SK-N-SH (cell line): ENCODE measurements at regions not wholly inside any gene's neighbourhood (a gene's known extent, or its start where the extent isn't known, plus 50 kb on each side); places are given as distances from the start of the nearest gene placed in this dataset.

Experiments used
- CTCF ChIA-PET: fragments of 300-600, 350-600 bp; formaldehyde crosslinking; extraction: SDS; loops from one replicate; lab custom pipeline; 2021; lab: Yijun Ruan, JAX
- POLR2A ChIA-PET: fragments of 350-600 bp; sonication (Branson Sonifier 250); formaldehyde crosslinking; extraction: SDS; loops from one replicate; lab custom pipeline; 2020; ENCODE audit warnings: antibody characterized with exemption, inconsistent platforms; lab: Yijun Ruan, JAX
- DNase-seq: peaks from one replicate; pipeline ENCODE4 v3.0.0; 2012
- H2AFZ ChIP-seq: fragments of 200-600 bp; sonication (generic); 2 replicates; pipeline ENCODE4 v1.8.1; 2016; ENCODE audit warnings: antibody characterized with exemption, mild to moderate bottlenecking, low read depth
- H3F3A ChIP-seq: fragments of 200-600 bp; sonication (generic); replicated peaks from 2 replicates; pipeline ENCODE3; 2016; ENCODE audit warnings: antibody characterized with exemption, mild to moderate bottlenecking; ENCODE audit not compliant: insufficient read depth
- H3K27ac ChIP-seq, 2 experiments: fragments of 200-500 bp in 1 of 2; fragments of 200-600 bp in 1 of 2; sonication (Bioruptor generic) in 1 of 2; sonication (generic), shearing (Covaris generic) in 1 of 2; 2 replicates each; pipeline versions ENCODE4 v1.5.1 to v1.6.1; 2014 to 2016; ENCODE audit warnings: low read depth in 2 of 2, inconsistent platforms in 1 of 2, low read length in 1 of 2, mild to moderate bottlenecking in 1 of 2, mixed read lengths in 1 of 2
- H3K27me3 ChIP-seq: fragments of 200-600 bp; sonication (generic), shearing (Covaris generic); 2 replicates; pipeline ENCODE4 v1.6.1; 2016; ENCODE audit warnings: mixed run types; ENCODE audit not compliant: insufficient read depth
- H3K36me3 ChIP-seq, 2 experiments: fragments of 200-500 bp in 1 of 2; fragments of 200-600 bp in 1 of 2; sonication (Bioruptor generic) in 1 of 2; sonication (generic) in 1 of 2; replicated peaks in 1 of 2; 2 replicates each; pipeline versions ENCODE3 to v1.5.1; 2014 to 2016; ENCODE audit warnings: low read length in 1 of 2, mild to moderate bottlenecking in 1 of 2; ENCODE audit not compliant: insufficient read depth in 2 of 2, control insufficient read depth in 1 of 2
- H3K4me1 ChIP-seq, 2 experiments: fragments of 200-500 bp in 1 of 2; fragments of 200-600 bp in 1 of 2; sonication (Bioruptor generic) in 1 of 2; sonication (generic), shearing (Covaris generic) in 1 of 2; 2 replicates each; pipeline versions ENCODE4 v1.5.1 to v1.6.1; 2014 to 2016; ENCODE audit warnings: low read depth in 1 of 2, low read length in 1 of 2, mixed run types in 1 of 2; ENCODE audit not compliant: insufficient read depth in 2 of 2, control insufficient read depth in 1 of 2
- H3K4me2 ChIP-seq: fragments of 200-600 bp; sonication (generic), shearing (Covaris generic); 2 replicates; pipeline ENCODE4 v1.6.1; 2017; ENCODE audit warnings: mixed run types
- H3K4me3 ChIP-seq, 2 experiments: fragments of 200-500 bp in 1 of 2; fragments of 200-600 bp in 1 of 2; sonication (Bioruptor generic) in 1 of 2; sonication (generic), shearing (Covaris generic) in 1 of 2; 2 replicates each; pipeline versions ENCODE4 v1.5.1 to v1.8.1; 2014 to 2016; ENCODE audit warnings: low read depth in 2 of 2, inconsistent platforms in 1 of 2, low read length in 1 of 2, mild to moderate bottlenecking in 1 of 2, mixed read lengths in 1 of 2, moderate library complexity in 1 of 2
- H3K79me2 ChIP-seq: fragments of 200-600 bp; sonication (generic); 2 replicates; pipeline ENCODE4 v1.8.1; 2017; ENCODE audit warnings: mild to moderate bottlenecking; ENCODE audit not compliant: insufficient read depth
- H3K9ac ChIP-seq: fragments of 200-600 bp; sonication (generic); 2 replicates; pipeline ENCODE4 v1.6.1; 2017; ENCODE audit warnings: mixed run types
- H3K9me2 ChIP-seq: fragments of 200-600 bp; sonication (generic); 2 replicates; pipeline ENCODE4 v1.6.1; 2017; ENCODE audit warnings: mixed run types
- H3K9me3 ChIP-seq: fragments of 200-600 bp; sonication (generic); 2 replicates; pipeline ENCODE4 v1.6.1; 2017; ENCODE audit warnings: mixed run types, mild to moderate bottlenecking, moderate library complexity
- H4K20me1 ChIP-seq: fragments of 200-600 bp; sonication (generic); 2 replicates; pipeline ENCODE4 v1.6.1; 2017; ENCODE audit warnings: mild to moderate bottlenecking, mixed run types; ENCODE audit not compliant: insufficient read depth
- CHD2 ChIP-seq: fragments of 150-350 bp; IDR thresholded peaks from 2 replicates; pipeline ENCODE4 v1.6.1; 2018; ENCODE audit warnings: low read length; ENCODE audit not compliant: partially characterized antibody
- ELF1 ChIP-seq: IDR thresholded peaks from 2 replicates; pipeline ENCODE4 v1.4.0; 2012
- EZH2phosphoT487 ChIP-seq: fragments of 200-600 bp; sonication (generic); IDR thresholded peaks from 2 replicates; pipeline ENCODE4 v1.6.1; 2017; ENCODE audit warnings: low read depth, mixed run types, mild to moderate bottlenecking, antibody characterized with exemption, moderate library complexity, borderline replicate concordance
- FOSL2 ChIP-seq: IDR thresholded peaks from 2 replicates; pipeline ENCODE4 v1.4.0; 2012; ENCODE audit warnings: low read depth, mild to moderate bottlenecking, moderate library complexity, borderline replicate concordance
- FOXJ3 ChIP-seq: sonication (generic); formaldehyde crosslinking; IDR thresholded peaks from 2 replicates; pipeline ENCODE4 v1.5.1; 2020; ENCODE audit warnings: mild to moderate bottlenecking, missing genetic modification reagents
- GATA2 ChIP-seq: sonication (generic); formaldehyde crosslinking; IDR thresholded peaks from 2 replicates; pipeline ENCODE4 v1.5.0; 2020; ENCODE audit warnings: mild to moderate bottlenecking, missing genetic modification reagents
- IRF3 ChIP-seq: fragments of 150-350 bp; IDR thresholded peaks from 2 replicates; pipeline ENCODE4 v1.6.1; 2016; ENCODE audit warnings: mild to moderate bottlenecking, low read depth, low read length
- JUND ChIP-seq: IDR thresholded peaks from 2 replicates; pipeline ENCODE4 v1.4.0; 2012
- MXI1 ChIP-seq: IDR thresholded peaks from 2 replicates; pipeline ENCODE4 v1.6.1; 2012; ENCODE audit warnings: mild to moderate bottlenecking, low read depth, low read length, improper control_type of control experiment
- NFIC ChIP-seq: IDR thresholded peaks from 2 replicates; pipeline ENCODE4 v1.4.0; 2012; ENCODE audit warnings: borderline replicate concordance
- NRF1 ChIP-seq: IDR thresholded peaks from 2 replicates; pipeline ENCODE4 v1.6.1; 2012; ENCODE audit warnings: low read depth, mild to moderate bottlenecking, low read length
- PBX3 ChIP-seq: IDR thresholded peaks from 2 replicates; pipeline ENCODE4; 2012
- POLR2AphosphoS5 ChIP-seq: IDR thresholded peaks from 2 replicates; pipeline ENCODE4 v1.6.1; 2012; ENCODE audit warnings: low read depth, low read length
- RCOR1 ChIP-seq: fragments of 150-350 bp; IDR thresholded peaks from 2 replicates; pipeline ENCODE4 v1.6.1; 2017; ENCODE audit warnings: antibody characterized with exemption, low read length
- RFX5 ChIP-seq: IDR thresholded peaks from 2 replicates; pipeline ENCODE4 v1.6.1; 2012; ENCODE audit warnings: mild to moderate bottlenecking, improper control_type of control experiment, low read length
- RXRA ChIP-seq: IDR thresholded peaks from 2 replicates; pipeline ENCODE4 v1.4.0; 2012; ENCODE audit warnings: low read depth, mild to moderate bottlenecking, borderline replicate concordance
- SMC3 ChIP-seq: IDR thresholded peaks from 2 replicates; pipeline ENCODE4 v1.6.1; 2012; ENCODE audit warnings: low read depth, low read length, improper control_type of control experiment
- TAF1 ChIP-seq: IDR thresholded peaks from 2 replicates; pipeline ENCODE4 v1.6.1; 2012; ENCODE audit warnings: low read depth, mild to moderate bottlenecking, low read length, moderate library complexity, borderline replicate concordance
- TEAD4 ChIP-seq: IDR thresholded peaks from 2 replicates; pipeline ENCODE4 v1.4.0; 2012; ENCODE audit warnings: mild to moderate bottlenecking, borderline replicate concordance; ENCODE audit not compliant: insufficient read depth
- USF1 ChIP-seq: IDR thresholded peaks from 2 replicates; pipeline ENCODE4 v1.4.0; 2012; ENCODE audit warnings: low read depth, borderline replicate concordance
- USF2 ChIP-seq: fragments of 150-350 bp; IDR thresholded peaks from 2 replicates; pipeline ENCODE4 v1.6.1; 2017; ENCODE audit warnings: antibody characterized with exemption, low read length, low read depth, borderline replicate concordance
- YY1 ChIP-seq: IDR thresholded peaks from 2 replicates; pipeline ENCODE4 v1.4.0; 2012; ENCODE audit warnings: low read depth, mild to moderate bottlenecking
- ZBTB33 ChIP-seq: IDR thresholded peaks from 2 replicates; pipeline ENCODE4 v1.4.0; 2012; ENCODE audit warnings: low read depth, borderline replicate concordance
- WGBS: methylation state at CpG from one replicate; pipeline ENCODE4 v1.1.6; 2017; ENCODE audit warnings: low lambda C conversion rate; 5-methylcytosine and 5-hydroxymethylcytosine counted together
- TF ChIP-seq, protein P1 (sequence below): IDR thresholded peaks from 2 replicates; pipeline ENCODE4 v1.4.0; 2012; ENCODE audit warnings: low read depth

DNA sequence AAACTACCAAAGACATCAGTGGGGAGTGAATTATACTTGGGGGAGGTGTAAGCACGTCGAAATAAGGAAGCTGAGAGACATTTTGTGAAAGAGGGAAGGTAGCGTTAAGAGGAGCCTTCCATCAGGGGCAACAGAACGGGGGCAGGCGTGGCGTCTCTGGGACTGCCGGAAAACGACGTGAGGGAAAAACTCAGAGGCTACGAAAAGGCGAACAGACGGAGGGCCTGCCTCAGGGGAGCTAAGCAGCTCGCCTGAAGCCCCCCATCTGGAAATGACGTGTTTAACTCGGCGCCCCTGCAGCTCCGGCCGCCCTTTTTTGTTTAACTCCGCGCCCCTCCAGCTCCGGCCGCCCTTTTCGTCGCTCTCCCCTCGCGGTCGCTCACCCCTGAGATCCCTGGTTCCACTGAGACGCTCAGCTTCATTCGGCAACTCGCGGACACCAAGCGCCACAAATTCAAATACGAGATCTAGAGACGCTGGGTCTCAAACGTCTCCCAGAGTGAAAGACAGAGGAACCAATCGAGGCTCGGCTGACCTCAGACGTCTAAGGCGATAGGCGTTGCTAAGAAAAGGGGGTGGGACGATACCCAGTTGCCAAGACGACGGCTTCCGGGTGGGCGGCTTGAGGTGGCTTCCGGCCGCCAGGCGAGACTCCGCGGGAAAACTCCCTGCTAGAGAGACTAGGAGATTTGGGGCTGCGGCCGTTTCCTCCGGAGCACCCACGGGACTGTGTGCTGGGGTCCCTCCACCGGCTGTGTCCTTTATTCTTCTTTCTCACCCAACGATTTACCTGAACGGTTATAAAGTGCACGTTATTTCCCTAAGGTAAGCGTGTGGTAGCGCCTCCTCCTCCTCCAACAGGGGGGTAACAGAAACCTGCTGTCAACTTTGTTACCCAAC, 383.2 kb downstream of the ZFHX3 start:
- WGBS, result under 1% methylated on average over 40 of the region's 60 CpGs
- peak overlapping the region; percentile 79 to 94 for H3K4me3 ChIP-seq
- H3K27me3 ChIP-seq, result no peaks in the 10 kb centered on the region
- no peaks in the 10 kb centered on the region for H3K9me3 ChIP-seq
- DNase-seq, result peak; percentile 93
- H3K9me2 ChIP-seq, result no peaks in the 10 kb centered on the region
- no peaks in the 10 kb centered on the region for H4K20me1 ChIP-seq
- peak overlapping the region; percentile 95 for H2AFZ ChIP-seq
- POLR2A ChIA-PET, result interaction anchor here (0.6 to 1.3 kb wide), 4 partner anchors 14 to 508 kb away, joined by 3 to 4 read pairs (median 3); no protein-coding TSS in a partner anchor
- H3K4me2 ChIP-seq, result peak overlapping the region; percentile 73
- CTCF ChIA-PET, result interaction anchor here (0.7 to 3.5 kb wide), 6 partner anchors 16 to 469 kb away, joined by 3 to 13 read pairs (median 5); no protein-coding TSS in a partner anchor
- H3F3A ChIP-seq, result no peaks in the 10 kb centered on the region
- no peaks in the 10 kb centered on the region for H3K36me3 ChIP-seq
- peak overlapping the region; percentile 81 to 82 for H3K27ac ChIP-seq
- H3K79me2 ChIP-seq, result peaks cover 22% of the 10 kb centered on the region
- H3K9ac ChIP-seq, result peak overlapping the region; percentile 66
- peaks cover 0 to 4% of the 10 kb centered on the region in 2 experiments; a peak in 1 of 4 replicates for H3K4me1 ChIP-seq
- TF ChIP-seq RFX5 (peak; percentile 88), MXI1 (peak; percentile 97), SMC3 (no peak), FOSL2 (no peak), EZH2phosphoT487 (no peak), JUND (no peak), RCOR1 (no peak), NRF1 (no peak), TAF1 (peak; percentile 68), PBX3 (peak; percentile 99), USF2 (no peak), USF1 (no peak), TEAD4 (no peak), CHD2 (peak; percentile 89), YY1 (no peak), POLR2AphosphoS5 (peak; percentile 74; the same call in 1 of the 2 replicates), ZBTB33 (0 out of 2 replicates have a peak, but pooled peaks have one; percentile 43), FOXJ3 (CRISPR knock-in tag) (no peak), GATA2 (CRISPR knock-in tag) (no peak), ELF1 (peak; percentile 64), RXRA (no peak), IRF3 (peak; percentile 59), NFIC (no peak)
- TF ChIP-seq, protein P1, sequence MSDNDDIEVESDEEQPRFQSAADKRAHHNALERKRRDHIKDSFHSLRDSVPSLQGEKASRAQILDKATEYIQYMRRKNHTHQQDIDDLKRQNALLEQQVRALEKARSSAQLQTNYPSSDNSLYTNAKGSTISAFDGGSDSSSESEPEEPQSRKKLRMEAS, result peak; percentile 72
